ENCODE measurements at regions not wholly inside any gene's neighbourhood (a gene's known extent, or its start where the extent isn't known, plus 50 kb on each side); places are given as distances from the start of the nearest gene placed in this dataset.
"Not testable (repeated sequence)": the region's sequence is repeated elsewhere in the genome, so short reads cannot be mapped to it uniquely, and the experiment has no call there.

GRCh38 chr3:191111722-191112121 is 87.3 kb upstream of the OSTN start:
- Mint-ChIP-seq H3K4me1 (no peaks in the 10 kb centered on the region), H3K4me3 (no peak overlapping the region), H3K27ac (no peak overlapping the region), H3K27me3 (no peaks in the 10 kb centered on the region), H3K36me3 (no peaks in the 10 kb centered on the region), H3K9me3 (peaks cover 0 to 7% (median 0%) of the 10 kb centered on the region in 8 donors)
- intact Hi-C loops (cut with micrococcal nuclease), result no loop called here
- Histone ChIP-seq H3K4me3 (ENCODE audit: low read length in 2 of 2) (no peak overlapping the region), H3K36me3 (ENCODE audit: insufficient read depth, low read length) (no peaks in the 10 kb centered on the region), H3K4me1 (ENCODE audit: insufficient read depth, low read length) (no peaks in the 10 kb centered on the region), H3K27ac (ENCODE audit: low read depth, low read length) (no peak overlapping the region), H3K9me3 (ENCODE audit: control insufficient read depth in 1 of 2, low read length in 2 of 2) (no peaks in the 10 kb centered on the region), H3K27me3 (ENCODE audit: insufficient read depth, low read length) (no peaks in the 10 kb centered on the region)
- ChIA-PET POLR2A (ENCODE audit: partially characterized antibody) (no interaction called here), CTCF (ENCODE audit: partially characterized antibody) (no interaction called here)
- no peak for DNase-seq

GRCh38 chr3:191105418-191105817 is 93.6 kb upstream of the OSTN start:
- Histone ChIP-seq H3K36me3 (ENCODE audit: insufficient read depth, low read length) (no peaks in the 10 kb centered on the region), H3K27ac (ENCODE audit: low read depth, low read length) (no peak overlapping the region), H3K4me1 (ENCODE audit: insufficient read depth, low read length) (no peaks in the 10 kb centered on the region), H3K4me3 (ENCODE audit: low read length in 2 of 2) (no peak overlapping the region), H3K27me3 (ENCODE audit: insufficient read depth, low read length) (no peaks in the 10 kb centered on the region), H3K9me3 (ENCODE audit: control insufficient read depth in 1 of 2, low read length in 2 of 2) (no peaks in the 10 kb centered on the region)
- ChIA-PET POLR2A (ENCODE audit: partially characterized antibody) (no interaction called here), CTCF (ENCODE audit: partially characterized antibody) (no interaction called here)
- no peaks in the 10 kb centered on the region for H3K36me3 Mint-ChIP-seq
- DNase-seq, result no peak
- no peaks in the 10 kb centered on the region for H3K4me1 Mint-ChIP-seq
- no peaks in the 10 kb centered on the region for H3K27me3 Mint-ChIP-seq
- no peak overlapping the region for H3K27ac Mint-ChIP-seq
- intact Hi-C loops (cut with micrococcal nuclease), result no loop called here
- peaks cover 0 to 7% (median 0%) of the 10 kb centered on the region in 8 donors for H3K9me3 Mint-ChIP-seq
- no peak overlapping the region for H3K4me3 Mint-ChIP-seq

DNA sequence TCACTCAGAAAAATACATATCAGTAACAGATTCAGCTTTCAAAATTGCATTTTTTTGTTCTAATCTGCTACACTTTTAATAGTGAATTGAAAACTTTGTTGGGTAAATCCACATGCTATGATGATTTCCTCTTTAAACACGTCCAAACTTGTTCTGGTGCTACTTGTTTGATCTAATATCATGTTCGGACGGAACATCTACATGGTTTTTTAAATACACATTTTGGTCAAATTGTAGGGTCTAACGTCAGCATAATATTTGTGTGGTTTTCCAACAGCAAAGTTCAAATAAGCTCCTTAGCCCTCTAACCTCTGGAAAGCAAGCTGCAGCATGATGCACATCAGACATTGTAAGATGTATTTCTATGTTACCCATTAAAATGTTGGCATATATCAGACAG is 98.5 kb upstream of the OSTN start:
- no peak overlapping the region for H3K4me3 ChIP-seq (ENCODE audit: low read length in 2 of 2)
- ChIA-PET POLR2A (ENCODE audit: partially characterized antibody) (no interaction called here), CTCF (ENCODE audit: partially characterized antibody) (no interaction called here)
- no peak overlapping the region for H3K4me3 Mint-ChIP-seq
- no peak overlapping the region for H3K27ac Mint-ChIP-seq
- no peaks in the 10 kb centered on the region for H3K9me3 ChIP-seq (ENCODE audit: control insufficient read depth in 1 of 2, low read length in 2 of 2)
- intact Hi-C loops (cut with micrococcal nuclease), result no loop called here
- H3K36me3 ChIP-seq (ENCODE audit: insufficient read depth, low read length), result no peaks in the 10 kb centered on the region
- no peaks in the 10 kb centered on the region for H3K36me3 Mint-ChIP-seq
- no peak for DNase-seq
- peaks cover 0 to 5% (median 0%) of the 10 kb centered on the region in 8 donors for H3K9me3 Mint-ChIP-seq
- H3K27me3 ChIP-seq (ENCODE audit: insufficient read depth, low read length), result no peaks in the 10 kb centered on the region
- no peaks in the 10 kb centered on the region for H3K4me1 Mint-ChIP-seq
- H3K27ac ChIP-seq (ENCODE audit: low read depth, low read length), result no peak overlapping the region
- H3K27me3 Mint-ChIP-seq, result no peaks in the 10 kb centered on the region
- no peaks in the 10 kb centered on the region for H3K4me1 ChIP-seq (ENCODE audit: insufficient read depth, low read length)

- H3K4me1 Mint-ChIP-seq, result no peaks in the 10 kb centered on the region
- ChIA-PET CTCF (ENCODE audit: partially characterized antibody) (no interaction called here), POLR2A (ENCODE audit: partially characterized antibody) (no interaction called here)
- no peak for DNase-seq
- Histone ChIP-seq H3K27ac (ENCODE audit: low read depth, low read length) (no peak overlapping the region), H3K9me3 (ENCODE audit: control insufficient read depth in 1 of 2, low read length in 2 of 2) (no peaks in the 10 kb centered on the region), H3K4me3 (ENCODE audit: low read length in 2 of 2) (no peak overlapping the region), H3K4me1 (ENCODE audit: insufficient read depth, low read length) (no peaks in the 10 kb centered on the region), H3K27me3 (ENCODE audit: insufficient read depth, low read length) (no peaks in the 10 kb centered on the region), H3K36me3 (ENCODE audit: insufficient read depth, low read length) (no peaks in the 10 kb centered on the region)
- H3K36me3 Mint-ChIP-seq, result no peaks in the 10 kb centered on the region
- no peak overlapping the region for H3K27ac Mint-ChIP-seq
- intact Hi-C loops (cut with micrococcal nuclease), result no loop called here
- H3K9me3 Mint-ChIP-seq, result peaks cover 0 to 3% (median 0%) of the 10 kb centered on the region in 8 donors
- no peak overlapping the region for H3K4me3 Mint-ChIP-seq
- no peaks in the 10 kb centered on the region for H3K27me3 Mint-ChIP-seq
Observed at GRCh38 chr3:191094057-191094845, 104.8 kb upstream of the OSTN start.

- Mint-ChIP-seq H3K4me3 (no peak overlapping the region), H3K9me3 (peaks cover 0 to 2% (median 0%) of the 10 kb centered on the region in 8 donors), H3K36me3 (no peaks in the 10 kb centered on the region), H3K27ac (no peak overlapping the region), H3K27me3 (no peaks in the 10 kb centered on the region), H3K4me1 (no peaks in the 10 kb centered on the region)
- Histone ChIP-seq H3K27ac (ENCODE audit: low read depth, low read length) (no peak overlapping the region), H3K4me3 (ENCODE audit: low read length in 2 of 2) (no peak overlapping the region), H3K4me1 (ENCODE audit: insufficient read depth, low read length) (no peaks in the 10 kb centered on the region), H3K9me3 (ENCODE audit: control insufficient read depth in 1 of 2, low read length in 2 of 2) (no peaks in the 10 kb centered on the region), H3K27me3 (ENCODE audit: insufficient read depth, low read length) (no peaks in the 10 kb centered on the region), H3K36me3 (ENCODE audit: insufficient read depth, low read length) (no peaks in the 10 kb centered on the region)
- intact Hi-C loops (cut with micrococcal nuclease), result no loop called here
- ChIA-PET CTCF (ENCODE audit: partially characterized antibody) (no interaction called here), POLR2A (ENCODE audit: partially characterized antibody) (no interaction called here)
- no peak for DNase-seq
Observed at GRCh38 chr3:191087391-191087790, 111.7 kb upstream of the OSTN start.

DNA sequence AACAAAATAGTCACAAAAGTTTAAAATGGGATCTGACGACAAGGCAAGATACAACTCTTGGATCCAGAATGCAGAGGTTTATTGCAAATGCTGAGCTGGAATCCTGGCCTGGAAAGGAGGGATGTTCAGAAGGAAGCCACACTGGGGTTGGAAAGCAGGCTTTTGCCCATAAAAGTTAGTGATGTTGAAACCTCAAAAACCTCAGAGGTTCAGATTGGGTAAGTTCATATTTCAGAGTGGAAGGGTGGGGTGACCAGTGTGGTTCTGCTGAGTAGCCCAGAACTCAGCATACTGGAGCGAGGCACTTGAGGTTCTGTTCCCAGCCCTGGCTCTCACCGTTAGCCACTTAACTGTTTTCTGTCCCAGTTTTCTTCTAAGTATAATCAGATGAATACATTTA is 114.0 kb upstream of the OSTN start:
- Histone ChIP-seq H3K9me3 (ENCODE audit: control insufficient read depth in 1 of 2, low read length in 2 of 2) (no peaks in the 10 kb centered on the region), H3K27me3 (ENCODE audit: insufficient read depth, low read length) (no peaks in the 10 kb centered on the region), H3K4me1 (ENCODE audit: insufficient read depth, low read length) (no peaks in the 10 kb centered on the region), H3K36me3 (ENCODE audit: insufficient read depth, low read length) (no peaks in the 10 kb centered on the region), H3K27ac (ENCODE audit: low read depth, low read length) (no peak overlapping the region), H3K4me3 (ENCODE audit: low read length in 2 of 2) (no peak overlapping the region)
- peaks cover 0 to 6% (median 4%) of the 10 kb centered on the region in 8 donors for H3K9me3 Mint-ChIP-seq
- no peak for DNase-seq
- H3K27ac Mint-ChIP-seq, result no peak overlapping the region
- ChIA-PET CTCF (ENCODE audit: partially characterized antibody) (no interaction called here), POLR2A (ENCODE audit: partially characterized antibody) (no interaction called here)
- H3K4me1 Mint-ChIP-seq, result no peaks in the 10 kb centered on the region
- H3K4me3 Mint-ChIP-seq, result no peak overlapping the region
- no peaks in the 10 kb centered on the region for H3K27me3 Mint-ChIP-seq
- H3K36me3 Mint-ChIP-seq, result no peaks in the 10 kb centered on the region
- intact Hi-C loops (cut with micrococcal nuclease), result no loop called here

DNA sequence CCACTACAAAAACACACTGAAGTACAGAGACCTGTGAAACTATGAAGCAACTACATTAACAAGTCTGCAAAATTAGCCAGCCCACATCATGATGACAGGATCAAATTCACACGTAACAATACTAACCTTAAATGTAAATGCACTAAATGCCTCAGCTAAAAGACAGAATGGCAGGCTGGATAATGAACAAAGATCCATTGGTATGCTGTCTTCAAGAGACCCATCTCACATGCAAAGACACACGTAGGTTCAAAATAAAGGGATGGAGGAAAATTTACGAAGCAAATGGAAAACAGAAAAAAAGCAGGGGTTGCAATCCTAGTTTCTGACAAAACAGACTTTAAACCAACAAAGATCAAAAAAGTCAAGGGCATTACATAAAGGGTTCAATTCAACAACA is 120.1 kb upstream of the OSTN start:
- H3K27ac Mint-ChIP-seq; H3K4me3 Mint-ChIP-seq; H3K4me1 Mint-ChIP-seq; H3K36me3 Mint-ChIP-seq; H3K36me3 ChIP-seq (ENCODE audit: insufficient read depth, low read length); POLR2A ChIA-PET (ENCODE audit: partially characterized antibody); H3K4me3 ChIP-seq (ENCODE audit: low read length in 2 of 2); H3K27me3 ChIP-seq (ENCODE audit: insufficient read depth, low read length); intact Hi-C loops (cut with micrococcal nuclease); CTCF ChIA-PET (ENCODE audit: partially characterized antibody); DNase-seq; H3K9me3 ChIP-seq (ENCODE audit: control insufficient read depth in 1 of 2, low read length in 2 of 2); H3K27me3 Mint-ChIP-seq; H3K27ac ChIP-seq (ENCODE audit: low read depth, low read length); H3K4me1 ChIP-seq (ENCODE audit: insufficient read depth, low read length): not testable (repeated sequence)
- peaks cover 3 to 25% (median 16%) of the 10 kb centered on the region in 8 donors for H3K9me3 Mint-ChIP-seq

Measured in CD4-positive, alpha-beta memory T cell (primary cell).